NT2/D1 (cell line): ENCODE measurements at regions not wholly inside any gene's neighbourhood (a gene's known extent, or its start where the extent isn't known, plus 50 kb on each side); places are given as distances from the start of the nearest gene placed in this dataset.

Experiments used
- DNase-seq: peaks from one replicate; pipeline ENCODE4 v3.0.0-alpha.2; 2011; ENCODE audit warnings: low read depth, low spot score
- H3K27me3 ChIP-seq: 2 replicates; pipeline ENCODE4 v1.6.0; 2011; ENCODE audit warnings: mild to moderate bottlenecking; ENCODE audit not compliant: insufficient read length, insufficient read depth
- H3K36me3 ChIP-seq: 2 replicates; pipeline ENCODE4 v1.6.1; 2011; ENCODE audit warnings: mild to moderate bottlenecking, low read length, mixed read lengths; ENCODE audit not compliant: insufficient read depth, insufficient read length
- H3K4me1 ChIP-seq: 2 replicates; pipeline ENCODE4 v1.5.1; 2011; ENCODE audit not compliant: insufficient read depth, insufficient read length
- H3K4me3 ChIP-seq: 2 replicates; pipeline ENCODE4 v1.5.1; 2011; ENCODE audit warnings: low read depth; ENCODE audit not compliant: insufficient read length
- H3K9ac ChIP-seq: 2 replicates; pipeline ENCODE4 v1.6.0; 2011; ENCODE audit warnings: low read depth; ENCODE audit not compliant: insufficient read length
- H3K9me3 ChIP-seq: 2 replicates; pipeline ENCODE4 v1.5.1; 2011; ENCODE audit warnings: mild to moderate bottlenecking, low read length; ENCODE audit not compliant: insufficient read depth
- SUZ12 ChIP-seq: IDR thresholded peaks from 2 replicates; pipeline ENCODE4 v1.6.1; 2011; ENCODE audit not compliant: insufficient read length, insufficient read depth; ENCODE audit errors: extremely low read depth
- YY1 ChIP-seq: IDR thresholded peaks from 2 replicates; pipeline ENCODE4 v1.6.1; 2011; ENCODE audit not compliant: insufficient read length, insufficient read depth
- ZNF274 ChIP-seq: IDR thresholded peaks from 2 replicates; pipeline ENCODE4 v1.6.1; 2011; ENCODE audit warnings: mild to moderate bottlenecking, low read depth, low read length

DNA sequence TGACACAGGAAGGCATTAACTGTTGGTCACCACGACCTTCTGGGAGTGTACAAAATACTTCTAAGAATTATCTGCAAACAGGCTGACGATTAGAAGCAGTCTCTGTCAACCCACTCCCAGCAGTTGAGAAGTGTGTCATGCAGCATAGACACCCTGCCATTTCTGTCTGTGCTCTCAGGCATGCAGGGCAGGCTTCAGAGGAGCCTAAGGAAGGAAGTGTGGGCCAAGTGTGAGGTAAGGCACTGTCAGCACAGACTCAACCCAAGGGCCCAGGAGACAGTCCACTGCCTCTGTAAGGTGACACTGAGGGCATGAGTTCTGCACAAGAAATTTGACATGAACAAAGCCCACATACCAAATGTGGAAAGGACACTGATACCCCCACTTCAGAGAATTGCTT lies 109.0 kb upstream of the VIPR2 start:
- TF ChIP-seq ZNF274 (no peak), SUZ12 (no peak), YY1 (no peak)
- H3K36me3 ChIP-seq = no peaks in the 10 kb centered on the region
- no peaks in the 10 kb centered on the region for H3K27me3 ChIP-seq
- no peak overlapping the region for H3K9ac ChIP-seq
- H3K4me1 ChIP-seq = no peaks in the 10 kb centered on the region
- H3K9me3 ChIP-seq = no peaks in the 10 kb centered on the region
- no peak overlapping the region for H3K4me3 ChIP-seq
- no peak for DNase-seq

DNA sequence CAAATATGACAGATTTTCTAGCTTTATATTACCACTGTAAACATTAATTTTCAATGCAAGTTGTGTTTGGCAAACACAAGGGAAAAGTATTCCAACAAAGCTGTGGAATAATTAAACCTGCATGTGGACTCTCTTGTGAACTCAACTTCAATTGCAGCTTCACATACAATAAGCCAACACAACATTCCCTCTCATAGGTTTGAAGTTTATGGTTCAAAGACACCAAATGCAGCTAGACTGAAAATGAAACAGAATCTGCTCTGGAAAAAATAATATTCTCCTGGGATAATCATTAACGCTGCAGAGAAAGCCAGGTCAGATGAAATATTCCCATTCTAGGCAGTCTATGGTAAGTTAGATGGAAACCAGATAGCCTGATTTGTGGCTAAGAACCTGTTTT lies 105.8 kb upstream of the VIPR2 start:
- H3K27me3 ChIP-seq = no peaks in the 10 kb centered on the region
- H3K4me1 ChIP-seq = no peaks in the 10 kb centered on the region
- TF ChIP-seq ZNF274 (no peak), YY1 (no peak), SUZ12 (no peak)
- no peaks in the 10 kb centered on the region for H3K36me3 ChIP-seq
- H3K9ac ChIP-seq = no peak overlapping the region
- H3K9me3 ChIP-seq = no peaks in the 10 kb centered on the region
- no peak overlapping the region for H3K4me3 ChIP-seq
- no peak for DNase-seq

DNA sequence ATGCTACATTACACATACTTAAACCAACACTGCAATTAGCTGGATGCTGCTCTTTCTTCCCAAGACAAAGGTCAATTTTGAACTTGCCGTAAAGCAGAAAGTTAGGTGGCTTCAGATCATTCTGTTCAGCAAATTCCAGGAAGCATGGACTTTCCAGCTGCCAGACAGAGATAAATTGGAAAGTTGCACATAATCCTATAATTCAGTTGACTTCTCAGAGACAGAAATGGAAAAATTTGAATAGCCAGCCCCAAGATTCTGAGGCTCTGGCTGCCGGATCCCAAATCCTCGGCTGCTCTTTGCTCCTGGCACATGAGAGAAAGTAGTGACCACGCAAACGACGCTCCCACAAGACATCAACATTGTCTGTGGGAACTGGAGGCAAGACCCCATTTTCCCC lies 105.0 kb upstream of the VIPR2 start:
- Histone ChIP-seq H3K4me1 (no peaks in the 10 kb centered on the region), H3K9ac (no peak overlapping the region), H3K4me3 (no peak overlapping the region), H3K27me3 (no peaks in the 10 kb centered on the region), H3K36me3 (no peaks in the 10 kb centered on the region), H3K9me3 (no peaks in the 10 kb centered on the region)
- no peak for TF ChIP-seq YY1
- TF ChIP-seq SUZ12 = no peak
- TF ChIP-seq ZNF274 = no peak
- no peak for DNase-seq

DNA sequence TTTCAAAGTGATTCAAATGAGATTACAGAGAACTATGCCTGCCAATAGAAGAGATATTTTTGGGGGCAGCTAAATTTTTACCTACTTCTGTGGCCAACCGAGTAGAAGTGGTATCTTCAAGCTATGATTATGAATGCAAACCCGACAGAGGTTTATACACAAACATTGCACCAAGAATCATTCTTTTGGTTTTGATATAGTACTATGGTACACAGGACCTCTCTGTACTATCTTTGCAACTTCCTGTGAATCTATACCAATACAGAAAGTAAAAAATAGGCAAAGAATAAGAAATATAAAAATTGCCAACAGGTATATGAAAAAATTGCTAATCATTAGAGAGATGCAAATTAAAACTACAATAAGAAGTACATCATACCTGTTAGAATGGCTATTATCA lies 103.2 kb upstream of the VIPR2 start:
- DNase-seq = no peak
- TF ChIP-seq SUZ12 (no peak), ZNF274 (no peak), YY1 (no peak)
- Histone ChIP-seq H3K36me3 (no peaks in the 10 kb centered on the region), H3K9me3 (no peaks in the 10 kb centered on the region), H3K9ac (no peak overlapping the region), H3K4me3 (no peak overlapping the region), H3K4me1 (no peaks in the 10 kb centered on the region), H3K27me3 (no peaks in the 10 kb centered on the region)

DNA sequence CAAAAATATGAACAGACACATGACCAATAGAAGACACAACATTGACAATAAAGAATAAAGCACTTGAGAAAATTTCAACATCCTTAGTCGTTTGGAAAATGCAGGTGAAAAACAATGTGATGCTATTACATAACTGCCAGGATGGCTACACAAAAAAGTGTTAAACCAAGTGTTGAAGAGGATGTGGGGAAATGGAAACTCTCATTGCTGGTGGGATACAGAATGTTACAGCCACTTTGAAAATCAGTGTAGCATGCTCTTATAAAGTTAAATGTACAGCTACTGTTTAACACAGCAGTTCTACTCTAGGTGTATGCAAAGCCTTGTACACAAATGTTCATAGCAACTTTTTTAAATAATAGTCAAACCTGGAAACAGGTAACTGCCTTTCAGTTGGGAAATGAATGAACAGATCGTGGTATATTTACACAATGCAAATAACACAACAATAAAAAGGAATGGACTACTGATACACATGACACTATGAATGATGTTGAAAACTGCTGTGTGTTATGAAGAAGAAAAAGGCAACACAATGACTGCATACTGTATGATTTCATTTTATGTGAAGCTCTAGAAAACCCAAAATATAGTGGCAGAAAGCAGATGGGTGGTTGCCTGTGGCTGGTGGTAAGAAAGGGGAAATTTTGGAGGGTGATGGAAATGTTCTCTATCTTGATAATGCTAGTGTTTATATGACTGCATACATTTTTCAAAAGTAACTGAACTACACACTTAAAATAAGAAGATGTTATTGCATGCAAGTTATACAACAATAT lies 102.2 kb upstream of the VIPR2 start:
- no peaks in the 10 kb centered on the region for H3K27me3 ChIP-seq
- no peaks in the 10 kb centered on the region for H3K36me3 ChIP-seq
- no peak for TF ChIP-seq YY1
- TF ChIP-seq SUZ12 = no peak
- TF ChIP-seq ZNF274 = no peak
- no peaks in the 10 kb centered on the region for H3K4me1 ChIP-seq
- no peak overlapping the region for H3K4me3 ChIP-seq
- no peaks in the 10 kb centered on the region for H3K9me3 ChIP-seq
- H3K9ac ChIP-seq = no peak overlapping the region
- no peak for DNase-seq

DNA sequence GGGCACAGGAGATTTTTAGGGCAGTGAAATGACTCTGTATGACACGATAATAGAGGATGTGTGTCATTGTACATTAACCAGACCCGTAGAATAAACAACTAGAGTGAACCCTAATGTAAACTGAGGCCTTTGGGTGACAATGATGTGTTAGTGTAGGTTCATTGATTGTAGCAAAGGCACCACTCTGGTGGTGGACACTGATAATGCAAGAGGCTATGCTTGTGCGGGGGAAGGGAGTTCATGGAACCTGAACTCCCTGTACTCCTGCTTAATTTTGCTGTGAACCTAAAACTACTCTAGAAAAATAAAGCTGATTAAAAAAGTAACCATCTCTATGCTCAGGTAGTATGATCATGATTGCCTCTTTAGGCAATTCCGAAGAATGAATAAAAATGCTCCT lies 96.3 kb upstream of the VIPR2 start:
- H3K9ac ChIP-seq = no peak overlapping the region
- no peaks in the 10 kb centered on the region for H3K9me3 ChIP-seq
- H3K27me3 ChIP-seq = no peaks in the 10 kb centered on the region
- H3K36me3 ChIP-seq = no peaks in the 10 kb centered on the region
- no peak for DNase-seq
- TF ChIP-seq YY1 (no peak), SUZ12 (no peak), ZNF274 (no peak)
- H3K4me3 ChIP-seq = no peak overlapping the region
- H3K4me1 ChIP-seq = peaks cover 5% of the 10 kb centered on the region

DNA sequence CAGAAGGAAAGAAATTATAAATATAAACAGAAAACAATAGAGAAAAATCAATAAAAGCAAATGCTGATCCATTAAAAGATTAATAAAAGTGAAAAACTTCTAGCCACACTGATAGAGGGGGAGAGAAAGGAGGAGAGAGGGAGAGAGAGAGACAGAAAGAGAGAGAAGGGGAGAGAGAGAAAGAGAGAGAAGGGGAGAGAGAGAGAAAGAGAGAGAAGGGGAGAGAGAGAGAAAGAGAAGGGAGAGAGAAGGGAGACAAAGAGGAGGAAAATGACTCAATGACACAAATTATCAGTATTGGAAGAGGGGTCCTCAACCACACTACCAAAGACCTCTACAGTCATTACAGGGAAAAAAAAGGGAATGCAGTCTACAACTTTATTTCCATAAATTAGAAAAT lies 94.4 kb upstream of the VIPR2 start:
- no peaks in the 10 kb centered on the region for H3K27me3 ChIP-seq
- H3K4me1 ChIP-seq = peaks cover 5% of the 10 kb centered on the region
- TF ChIP-seq SUZ12 (no peak), YY1 (no peak), ZNF274 (no peak)
- no peak overlapping the region for H3K9ac ChIP-seq
- H3K36me3 ChIP-seq = no peaks in the 10 kb centered on the region
- DNase-seq = no peak
- H3K4me3 ChIP-seq = no peak overlapping the region
- H3K9me3 ChIP-seq = no peaks in the 10 kb centered on the region

DNA sequence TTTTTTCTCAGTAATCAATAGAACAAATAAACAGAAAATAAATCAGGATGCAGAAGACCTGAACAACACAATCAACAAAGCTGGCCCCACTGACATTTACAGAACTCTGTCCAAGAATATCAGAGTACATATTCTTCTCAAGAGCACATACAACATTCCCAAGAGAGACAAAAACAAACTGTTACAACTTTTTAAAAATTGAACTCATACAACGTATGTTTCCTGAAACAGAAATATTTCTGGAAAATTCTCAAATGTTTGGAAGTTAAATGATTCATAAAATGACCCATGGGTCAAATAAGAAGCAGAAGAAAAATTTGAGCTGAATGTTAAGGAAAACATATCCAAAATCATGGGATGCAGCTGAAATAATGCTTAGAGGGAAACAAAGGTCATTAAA lies 93.9 kb upstream of the VIPR2 start:
- TF ChIP-seq YY1 (no peak), ZNF274 (no peak), SUZ12 (no peak)
- Histone ChIP-seq H3K9ac (no peak overlapping the region), H3K9me3 (no peaks in the 10 kb centered on the region), H3K4me3 (no peak overlapping the region), H3K27me3 (no peaks in the 10 kb centered on the region), H3K36me3 (no peaks in the 10 kb centered on the region), H3K4me1 (peaks cover 5% of the 10 kb centered on the region)
- no peak for DNase-seq
